Dermis microvascular lymphatic vessel endothelial cell (primary cell): ENCODE measurements at regions not wholly inside any gene's neighbourhood (a gene's known extent, or its start where the extent isn't known, plus 50 kb on each side); places are given as distances from the start of the nearest gene placed in this dataset.

Experiments
- DNase-seq, 2 donors: peaks; one replicate each; pipeline versions ENCODE4 v3.0.0 to v3.0.0-alpha.2; 2010; ENCODE audit warnings: low read depth in 2 of 2

GRCh38 chr11:91819195-91819594 lies 405.4 kb upstream of the FAT3 start:
- no peak for DNase-seq

- no peak for DNase-seq
Measured at GRCh38 chr11:91817996-91818395, 406.6 kb upstream of the FAT3 start.

GRCh38 chr11:91813263-91813662 lies 411.4 kb upstream of the FAT3 start:
- DNase-seq, result no peak

GRCh38 chr11:91810871-91811270 lies 413.7 kb upstream of the FAT3 start:
- no peak for DNase-seq

- DNase-seq, result no peak
Measured at GRCh38 chr11:91805293-91805692, 419.3 kb upstream of the FAT3 start.

- no peak for DNase-seq
Measured at GRCh38 chr11:91804042-91804441, 420.6 kb upstream of the FAT3 start.

DNA sequence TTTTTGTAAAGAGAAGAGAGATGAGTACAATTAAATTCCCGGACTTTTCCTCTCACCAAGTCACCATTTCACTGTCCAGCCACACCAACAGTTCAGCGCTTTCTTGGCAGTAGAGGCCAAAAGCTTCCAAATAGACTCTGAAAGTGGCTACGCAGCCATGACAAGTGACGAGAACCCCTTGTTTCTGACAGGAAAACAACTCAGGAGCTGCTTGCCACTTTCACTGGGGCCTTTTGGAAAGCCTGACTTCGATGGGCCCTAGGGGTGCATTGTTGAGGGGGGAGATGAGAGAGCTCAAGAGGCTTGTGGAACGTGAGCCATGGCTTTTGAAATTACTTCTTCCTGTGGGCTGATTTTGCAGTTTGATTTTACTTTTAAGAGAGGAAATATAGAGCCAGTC lies 422.1 kb upstream of the FAT3 start:
- DNase-seq, result no peak

GRCh38 chr11:91800208-91800914 lies 424.3 kb upstream of the FAT3 start:
- DNase-seq, result no peak

- DNase-seq, result no peak
Measured at GRCh38 chr11:91798240-91798639, 426.4 kb upstream of the FAT3 start.

DNA sequence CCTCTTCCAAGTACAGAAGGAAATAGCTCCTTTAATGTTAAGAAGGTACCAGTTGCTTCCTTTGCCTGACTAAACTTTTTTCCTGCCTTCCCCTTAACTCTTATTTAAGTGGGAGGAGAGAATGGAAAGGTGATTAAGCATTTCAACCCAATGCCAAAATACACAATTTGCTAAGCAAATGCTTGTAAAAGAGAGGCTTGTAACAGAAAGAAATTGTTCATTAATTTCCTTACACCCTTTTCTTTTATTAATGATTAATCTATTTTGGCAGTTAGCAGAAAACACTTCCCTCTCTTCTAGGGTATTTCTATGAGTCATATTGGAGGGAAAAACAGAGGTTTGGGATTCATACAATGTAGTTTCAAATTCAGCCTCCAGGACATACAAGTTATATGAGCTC lies 427.6 kb upstream of the FAT3 start:
- DNase-seq, result no peak

DNA sequence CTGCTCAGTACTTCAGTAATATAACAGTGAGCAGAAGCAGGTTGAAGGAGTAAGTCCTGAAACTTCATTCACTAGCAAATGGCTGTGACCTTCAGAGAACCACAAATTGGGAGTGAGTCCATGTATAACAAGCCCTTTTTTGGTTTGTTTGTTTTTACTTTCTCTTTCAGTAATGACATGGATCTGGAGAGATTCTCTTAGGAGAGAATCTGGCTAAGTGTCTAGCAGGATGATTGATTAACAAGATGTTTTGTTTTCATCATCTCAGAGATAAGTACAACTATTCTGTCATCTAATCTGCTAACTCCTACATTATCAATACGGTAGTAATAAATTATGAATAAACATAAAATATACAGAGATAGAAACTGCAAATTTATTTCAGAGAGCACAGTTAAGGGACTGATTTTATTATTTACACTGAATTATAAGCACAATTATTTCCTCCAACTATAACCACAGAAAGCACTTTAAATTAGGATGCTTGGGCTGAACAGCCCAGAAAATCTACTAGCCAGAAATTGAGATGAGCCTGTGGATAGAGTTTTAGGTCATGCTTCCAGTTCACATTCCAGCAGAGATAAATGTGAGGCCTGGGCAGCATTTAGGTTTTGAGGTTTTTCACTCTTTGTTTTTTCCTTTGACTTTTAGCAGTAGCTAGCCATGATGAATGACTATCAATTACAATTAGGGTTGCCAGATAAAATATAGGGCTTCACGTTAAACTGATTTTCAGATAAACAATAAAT lies 429.3 kb upstream of the FAT3 start:
- no peak for DNase-seq

DNA sequence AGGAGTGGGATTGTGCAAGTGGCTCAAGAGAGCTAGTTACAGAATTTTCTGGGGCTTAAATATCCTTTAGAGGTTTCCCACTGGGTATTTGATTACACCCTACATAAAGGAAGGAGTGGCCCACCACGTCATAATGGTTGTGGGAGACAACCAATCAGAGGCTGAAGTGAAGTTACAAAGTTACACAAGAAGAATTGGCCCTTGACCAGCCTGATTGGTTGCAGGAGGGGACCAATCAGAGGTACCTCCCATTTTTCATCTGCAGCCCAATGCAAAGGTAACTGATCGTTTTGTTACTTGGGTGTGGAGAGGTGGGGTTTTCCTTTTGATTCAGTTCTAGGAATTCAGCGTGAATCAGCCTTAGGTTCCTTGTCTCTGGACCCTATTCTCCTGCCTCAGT lies 430.5 kb upstream of the FAT3 start:
- DNase-seq, result no peak

DNA sequence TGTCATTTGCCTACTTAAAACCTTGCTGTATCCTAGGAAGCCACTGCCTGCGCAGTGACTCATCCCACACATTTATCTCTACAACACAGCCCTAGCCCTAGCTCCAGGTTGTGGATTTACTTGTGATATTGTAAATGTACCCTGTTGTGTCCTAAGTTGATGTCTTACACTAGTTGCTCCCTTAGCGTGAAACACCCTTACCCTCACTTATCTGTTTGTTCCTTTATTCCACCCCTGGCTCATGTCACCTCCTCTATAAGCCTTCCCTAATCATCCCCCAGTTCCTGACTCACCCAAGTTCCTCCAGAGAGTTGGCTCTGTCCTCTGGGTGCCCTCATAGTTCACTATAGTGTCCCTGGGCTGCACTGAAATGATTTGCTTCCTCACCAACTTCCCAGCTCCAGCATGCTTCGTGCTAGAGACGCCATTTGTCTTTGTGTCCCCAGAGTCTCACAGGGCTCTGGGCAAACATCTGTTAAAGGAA lies 431.8 kb upstream of the FAT3 start:
- no peak for DNase-seq

GRCh38 chr11:91791171-91791468 lies 433.5 kb upstream of the FAT3 start:
- no peak for DNase-seq

DNA sequence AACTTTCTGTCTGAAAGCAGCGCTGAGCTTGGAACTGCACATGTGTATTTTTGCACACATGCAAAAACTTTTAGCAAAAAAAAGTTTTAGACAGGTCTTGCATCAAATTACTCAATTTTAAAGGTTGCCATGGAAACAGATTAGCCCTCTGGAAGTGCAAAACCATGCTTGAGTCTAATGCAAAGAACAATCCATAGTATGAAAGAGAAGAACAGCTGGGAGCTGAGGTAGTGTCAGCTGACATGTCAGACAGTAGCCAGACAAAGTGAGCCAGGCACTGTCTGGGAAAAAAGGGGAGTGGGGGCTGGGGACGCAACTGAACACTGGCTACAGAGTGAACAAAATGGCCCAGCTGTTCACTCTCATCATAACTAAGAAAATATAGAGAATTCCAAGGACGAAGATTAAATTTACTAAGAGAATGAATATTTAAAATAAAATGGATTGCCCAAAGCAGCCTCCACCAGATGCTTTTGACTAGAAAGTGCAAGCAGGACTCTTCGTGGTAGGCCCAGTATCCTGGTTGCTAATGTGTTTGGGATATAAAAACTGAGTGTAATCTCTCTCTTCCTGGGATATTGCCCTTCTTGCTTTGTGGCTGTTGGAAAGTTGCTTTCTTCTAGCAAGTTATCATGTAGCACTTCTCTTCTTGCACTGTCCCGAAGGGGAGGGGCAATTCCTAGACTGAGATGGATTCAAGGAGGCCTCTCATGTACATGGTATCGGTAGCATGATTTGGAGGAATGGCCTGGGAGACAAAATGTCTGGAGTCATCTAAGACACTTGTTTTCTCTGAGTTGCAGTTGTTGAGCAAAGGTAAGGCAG lies 434.1 kb upstream of the FAT3 start:
- no peak for DNase-seq

DNA sequence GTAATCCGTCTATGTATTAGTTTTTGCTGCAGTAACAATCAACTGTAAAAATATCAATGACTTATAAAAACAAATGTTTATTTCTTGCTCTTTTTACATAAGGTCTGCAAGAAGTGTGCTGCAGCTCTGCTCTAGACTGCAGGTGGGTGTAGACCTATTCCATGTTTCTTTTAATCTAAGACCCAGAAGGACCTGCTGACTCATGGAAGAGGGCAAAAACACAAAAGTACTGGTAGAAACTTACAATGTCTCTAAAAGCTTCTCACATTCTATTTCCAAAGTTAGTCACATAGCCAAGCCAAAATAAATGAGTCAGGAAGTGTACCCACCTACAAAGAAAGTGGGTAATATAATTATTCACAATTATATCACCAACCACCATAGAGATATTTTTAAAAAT lies 435.9 kb upstream of the FAT3 start:
- DNase-seq, result no peak

DNA sequence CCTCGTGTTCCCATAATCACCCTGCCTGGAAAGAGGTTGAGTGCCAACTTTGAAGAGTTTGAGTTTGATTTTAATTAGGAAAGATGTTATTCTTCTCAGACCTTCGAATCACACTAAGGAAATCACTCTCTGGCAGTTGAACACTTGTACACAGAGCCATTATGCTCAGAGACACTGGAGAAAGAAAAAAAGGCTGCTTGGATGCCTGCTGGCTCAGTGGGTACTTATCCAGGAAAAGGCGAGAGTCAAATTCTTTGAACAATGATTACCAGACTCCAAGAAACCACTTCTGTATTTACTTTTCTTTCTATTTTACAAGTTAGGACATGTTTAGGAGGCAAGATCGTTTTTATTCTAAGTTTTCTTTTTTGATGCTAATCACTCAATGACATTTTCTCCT lies 438.5 kb upstream of the FAT3 start:
- DNase-seq, result no peak

DNA sequence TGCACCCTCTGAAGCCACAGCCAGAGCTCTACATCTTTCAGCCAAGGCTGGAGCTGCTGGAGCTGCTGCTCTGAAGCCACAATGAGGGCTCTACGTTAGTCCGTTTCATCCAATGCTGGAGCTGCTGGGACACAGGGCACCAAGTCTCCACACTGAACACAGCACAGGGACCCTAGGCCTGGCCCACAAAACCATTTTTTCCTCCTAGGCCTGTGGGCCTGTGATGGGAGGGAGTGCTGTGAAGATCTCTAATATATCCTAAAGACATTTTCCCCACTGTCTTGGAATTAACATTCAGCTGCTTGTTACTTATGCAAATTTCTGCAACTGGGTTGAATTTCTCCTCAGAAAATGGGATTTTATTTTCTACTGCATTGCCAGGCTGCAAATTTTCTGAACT lies 441.4 kb upstream of the FAT3 start:
- DNase-seq, result no peak

- DNase-seq, result no peak
Measured at GRCh38 chr11:91778758-91779157, 445.9 kb upstream of the FAT3 start.

GRCh38 chr11:91776655-91777054 lies 448.0 kb upstream of the FAT3 start:
- no peak for DNase-seq

DNA sequence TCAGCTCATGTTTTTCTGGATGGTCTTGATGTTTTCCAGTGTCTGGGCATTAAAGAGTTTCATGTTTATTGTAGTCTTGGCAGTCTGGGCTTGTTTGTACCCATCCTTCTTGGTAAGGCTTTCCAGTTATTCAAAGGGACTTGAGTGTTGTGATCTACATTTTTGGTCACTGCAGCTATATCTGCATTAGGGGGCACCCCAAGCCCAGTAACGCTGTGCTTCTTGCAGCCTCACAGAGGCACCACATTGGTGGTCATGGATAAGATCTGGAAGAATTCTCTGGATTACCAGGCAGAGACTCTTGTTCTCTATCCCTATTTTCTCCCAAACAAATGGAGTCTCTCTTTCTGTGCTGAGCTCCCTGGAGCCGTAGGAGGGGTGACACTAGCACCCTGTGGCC lies 451.5 kb upstream of the FAT3 start:
- DNase-seq, result no peak

DNA sequence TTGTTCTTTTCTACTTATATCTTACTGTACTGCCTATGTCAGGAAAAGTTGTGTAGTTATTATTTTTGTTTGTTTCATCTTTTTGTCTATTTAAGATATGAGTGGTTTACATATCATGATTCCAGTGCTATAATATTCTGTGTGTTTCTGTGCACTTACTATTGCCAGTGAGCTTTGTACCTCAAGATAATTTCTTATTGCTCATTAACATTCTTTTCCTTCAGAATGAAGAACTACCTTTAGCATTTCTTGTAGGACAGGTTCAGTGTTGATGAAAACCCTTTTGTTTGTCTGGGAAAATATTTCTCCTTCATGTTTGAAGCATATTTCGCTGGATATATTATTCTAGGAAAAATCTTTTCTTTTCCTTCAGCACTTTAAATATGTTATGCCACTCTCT lies 452.7 kb upstream of the FAT3 start:
- DNase-seq, result no peak

- DNase-seq, result no peak
Measured at GRCh38 chr11:91768783-91769182, 455.8 kb upstream of the FAT3 start.
